ENCODE measurements at regions not wholly inside any gene's neighbourhood (a gene's known extent, or its start where the extent isn't known, plus 50 kb on each side); places are given as distances from the start of the nearest gene placed in this dataset.

DNA sequence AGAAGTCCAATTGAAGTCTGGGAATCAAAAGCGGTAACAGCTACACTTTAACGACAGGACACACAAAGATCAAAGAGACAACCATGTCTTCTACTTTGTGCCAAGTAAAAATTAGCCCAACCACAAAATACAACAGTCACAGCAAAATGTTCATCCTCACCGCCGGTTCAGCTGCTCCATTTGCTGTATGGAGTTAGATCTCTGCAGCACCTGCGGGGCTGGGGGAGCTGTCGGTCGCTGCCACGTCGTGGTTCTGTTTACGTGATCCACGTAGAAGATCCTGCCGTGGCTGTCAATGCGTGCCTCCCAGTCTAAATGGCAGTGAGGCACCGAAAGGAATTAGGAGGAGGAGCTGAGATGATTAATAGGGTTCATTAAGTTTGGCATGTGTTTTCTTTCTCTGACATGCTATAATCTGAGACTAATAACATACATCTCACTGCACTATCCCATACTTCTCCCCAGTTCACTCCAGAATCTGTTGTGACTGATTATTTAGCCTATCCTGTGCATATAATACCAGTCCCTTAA lies 136.5 kb upstream of the STK17B start:
- no peaks in the 10 kb centered on the region for H3K27me3 ChIP-seq (replicated peaks in 1 of 4; ENCODE audit: control extremely low read depth in 1 of 4, control insufficient read depth in 3 of 4, insufficient read depth in 4 of 4, low read length in 3 of 4)
- Mint-ChIP-seq H3K4me1 (no peaks in the 10 kb centered on the region), H3K9me3 (ENCODE audit: insufficient read depth) (no peaks in the 10 kb centered on the region), H3K4me3 (no peak overlapping the region), H3K27ac (no peak overlapping the region), H3K27me3 (no peaks in the 10 kb centered on the region)
- H2AFZ ChIP-seq (ENCODE audit: insufficient read depth, low read depth, low read length, poor library complexity, severe bottlenecking): no peak overlapping the region
- H3K36me3 ChIP-seq (replicated peaks in 1 of 2; ENCODE audit: control extremely low read depth in 1 of 2, control insufficient read depth in 1 of 2, extremely low read depth in 1 of 2, insufficient read depth in 2 of 2, low read length in 1 of 2): no peaks in the 10 kb centered on the region
- intact Hi-C loops (cut with micrococcal nuclease): no loop called here
- H3K79me2 ChIP-seq (ENCODE audit: control insufficient read depth, insufficient read depth, low read length): no peaks in the 10 kb centered on the region
- H3K4me1 ChIP-seq (ENCODE audit: control insufficient read depth in 2 of 2, insufficient read depth in 2 of 2, low read length in 2 of 2): no peaks in the 10 kb centered on the region
- no peaks in the 10 kb centered on the region for H3K9me3 ChIP-seq (ENCODE audit: control extremely low read depth in 1 of 3, control insufficient read depth in 2 of 3, insufficient read depth in 1 of 3, low read length in 2 of 3)
- ChIA-PET POLR2A (no interaction called here), CTCF (interaction anchor here (0.9 to 1.7 kb wide), 2 partner anchors 29 to 230 kb away, joined by 4 to 9 read pairs; no protein-coding TSS in a partner anchor)
- no peak for DNase-seq
- H3K27ac ChIP-seq (ENCODE audit: low read length in 2 of 2): no peak overlapping the region
- TF ChIP-seq, protein P1, sequence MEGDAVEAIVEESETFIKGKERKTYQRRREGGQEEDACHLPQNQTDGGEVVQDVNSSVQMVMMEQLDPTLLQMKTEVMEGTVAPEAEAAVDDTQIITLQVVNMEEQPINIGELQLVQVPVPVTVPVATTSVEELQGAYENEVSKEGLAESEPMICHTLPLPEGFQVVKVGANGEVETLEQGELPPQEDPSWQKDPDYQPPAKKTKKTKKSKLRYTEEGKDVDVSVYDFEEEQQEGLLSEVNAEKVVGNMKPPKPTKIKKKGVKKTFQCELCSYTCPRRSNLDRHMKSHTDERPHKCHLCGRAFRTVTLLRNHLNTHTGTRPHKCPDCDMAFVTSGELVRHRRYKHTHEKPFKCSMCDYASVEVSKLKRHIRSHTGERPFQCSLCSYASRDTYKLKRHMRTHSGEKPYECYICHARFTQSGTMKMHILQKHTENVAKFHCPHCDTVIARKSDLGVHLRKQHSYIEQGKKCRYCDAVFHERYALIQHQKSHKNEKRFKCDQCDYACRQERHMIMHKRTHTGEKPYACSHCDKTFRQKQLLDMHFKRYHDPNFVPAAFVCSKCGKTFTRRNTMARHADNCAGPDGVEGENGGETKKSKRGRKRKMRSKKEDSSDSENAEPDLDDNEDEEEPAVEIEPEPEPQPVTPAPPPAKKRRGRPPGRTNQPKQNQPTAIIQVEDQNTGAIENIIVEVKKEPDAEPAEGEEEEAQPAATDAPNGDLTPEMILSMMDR (IDR thresholded peaks at IDR 0.05): no peak
- TF ChIP-seq EZH2 (IDR thresholded peaks at IDR 0.05; ENCODE audit: borderline replicate concordance, insufficient read depth, low read depth, low read length, poor library complexity, severe bottlenecking): no peak
- no peak overlapping the region for H3K4me2 ChIP-seq (replicated peaks; ENCODE audit: low read depth, low read length, poor library complexity, severe bottlenecking)
- 97% methylated on average over 11 of the region's 14 CpGs for WGBS (ENCODE audit: insufficient coverage)
- no peaks in the 10 kb centered on the region for H4K20me1 ChIP-seq (ENCODE audit: control insufficient read depth, insufficient read depth, low read length, poor library complexity, severe bottlenecking)
- H3K4me3 ChIP-seq (ENCODE audit: control extremely low read depth in 1 of 5, extremely low read depth in 1 of 5, insufficient read depth in 1 of 5, low read depth in 2 of 5, low read length in 4 of 5): no peak overlapping the region
- ATAC-seq (ENCODE audit: low read depth): no peak
- no peak overlapping the region for H3K9ac ChIP-seq (ENCODE audit: low read length)

DNA sequence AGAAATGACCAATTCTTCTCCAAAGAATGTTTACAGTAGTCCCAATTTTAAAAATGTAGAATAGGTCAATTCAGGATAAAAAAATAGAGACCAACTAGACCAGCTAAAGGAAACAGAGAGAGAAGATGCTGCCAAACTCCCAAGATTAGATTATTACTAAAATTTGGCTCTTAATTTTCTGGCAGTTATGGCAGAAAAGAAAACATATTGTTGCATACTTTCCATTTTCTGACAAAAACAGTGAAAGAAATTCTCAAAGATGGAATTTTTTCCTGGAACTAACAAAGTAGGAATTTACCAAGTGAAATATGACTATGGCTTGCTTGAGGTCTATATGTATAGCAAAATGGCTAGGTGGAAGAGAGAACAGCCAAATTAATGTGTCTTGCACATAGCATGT lies 138.3 kb upstream of the STK17B start:
- H2AFZ ChIP-seq (ENCODE audit: insufficient read depth, low read depth, low read length, poor library complexity, severe bottlenecking): no peak overlapping the region
- no peaks in the 10 kb centered on the region for H3K4me1 ChIP-seq (ENCODE audit: control insufficient read depth in 2 of 2, insufficient read depth in 2 of 2, low read length in 2 of 2)
- no peak for DNase-seq
- H3K9me3 Mint-ChIP-seq (ENCODE audit: insufficient read depth): no peaks in the 10 kb centered on the region
- no peak for ATAC-seq (ENCODE audit: low read depth)
- H4K20me1 ChIP-seq (ENCODE audit: control insufficient read depth, insufficient read depth, low read length, poor library complexity, severe bottlenecking): no peaks in the 10 kb centered on the region
- no peaks in the 10 kb centered on the region for H3K27me3 Mint-ChIP-seq
- no peaks in the 10 kb centered on the region for H3K4me1 Mint-ChIP-seq
- H3K27me3 ChIP-seq (replicated peaks in 1 of 4; ENCODE audit: control extremely low read depth in 1 of 4, control insufficient read depth in 3 of 4, insufficient read depth in 4 of 4, low read length in 3 of 4): no peaks in the 10 kb centered on the region
- CTCF ChIA-PET: interaction anchor here (0.6 to 1.0 kb wide), 2 partner anchors 12 to 804 kb away, joined by 3 read pairs; no protein-coding TSS in a partner anchor
- no peak overlapping the region for H3K4me2 ChIP-seq (replicated peaks; ENCODE audit: low read depth, low read length, poor library complexity, severe bottlenecking)
- no peaks in the 10 kb centered on the region for H3K36me3 ChIP-seq (replicated peaks in 1 of 2; ENCODE audit: control extremely low read depth in 1 of 2, control insufficient read depth in 1 of 2, extremely low read depth in 1 of 2, insufficient read depth in 2 of 2, low read length in 1 of 2)
- H3K9ac ChIP-seq (ENCODE audit: low read length): no peak overlapping the region
- H3K79me2 ChIP-seq (ENCODE audit: control insufficient read depth, insufficient read depth, low read length): no peaks in the 10 kb centered on the region
- H3K9me3 ChIP-seq (ENCODE audit: control extremely low read depth in 1 of 3, control insufficient read depth in 2 of 3, insufficient read depth in 1 of 3, low read length in 2 of 3): no peaks in the 10 kb centered on the region
- no peak overlapping the region for H3K4me3 ChIP-seq (ENCODE audit: control extremely low read depth in 1 of 5, extremely low read depth in 1 of 5, insufficient read depth in 1 of 5, low read depth in 2 of 5, low read length in 4 of 5)
- no peak overlapping the region for H3K27ac Mint-ChIP-seq
- TF ChIP-seq, protein P1 (IDR thresholded peaks at IDR 0.05): no peak
- no peak overlapping the region for H3K27ac ChIP-seq (ENCODE audit: low read length in 2 of 2)
- POLR2A ChIA-PET: no interaction called here
- intact Hi-C loops (cut with micrococcal nuclease): no loop called here
- no peak overlapping the region for H3K4me3 Mint-ChIP-seq
